IMR-90 (cell line): ENCODE measurements at regions not wholly inside any gene's neighbourhood (a gene's known extent, or its start where the extent isn't known, plus 50 kb on each side); places are given as distances from the start of the nearest gene placed in this dataset.
A peak's percentile ranks its signal among the peaks of the same experiment; 100 is the strongest.

Experiments used
- ATAC-seq: fragments of 200-7000 bp; cut with Tn5 transposase; 2 replicates; pipeline ENCODE4 v1.9.1; 2020; ENCODE audit warnings: low read depth, mild to moderate bottlenecking, moderate library complexity
- BruUV-seq: library from RNA; stranded (reverse); fragments of 400-500 nt; replicated peaks from 2 replicates; lab custom pipeline; 2021; lab: Mats Ljungman, UMichigan
- CTCF ChIA-PET: fragments of 300-600 bp; formaldehyde crosslinking; extraction: SDS; loops from one replicate; lab custom pipeline; 2021; ENCODE audit warnings: antibody characterized with exemption; lab: Yijun Ruan, JAX
- POLR2A ChIA-PET: fragments of 300-600 bp; sonication (Branson Sonifier 250); formaldehyde crosslinking; loops from one replicate; lab custom pipeline; 2022; ENCODE audit warnings: antibody characterized with exemption; ENCODE audit not compliant: unreplicated experiment; lab: Charles Lee
- DNase-seq: peaks from one replicate; pipeline ENCODE4 v3.0.0; 2013
- H2AFZ ChIP-seq: replicated peaks from 2 replicates; pipeline ENCODE3; 2013; ENCODE audit warnings: low read length, mild to moderate bottlenecking; ENCODE audit not compliant: poor library complexity
- H2AK5ac ChIP-seq: 2 replicates; pipeline ENCODE4 v1.6.1; 2013; ENCODE audit warnings: low read depth, low read length, inconsistent platforms
- H2AK9ac ChIP-seq: replicated peaks from 2 replicates; pipeline ENCODE3; 2013; ENCODE audit warnings: mild to moderate bottlenecking, low read depth, low read length, moderate library complexity; ENCODE audit not compliant: poor library complexity
- H2BK120ac ChIP-seq: 2 replicates; pipeline ENCODE4 v1.6.1; 2013; ENCODE audit warnings: low read depth, low read length, inconsistent platforms
- H2BK15ac ChIP-seq: 3 replicates; pipeline ENCODE4 v1.6.1; 2013; ENCODE audit warnings: low read depth, low read length, inconsistent platforms
- H2BK20ac ChIP-seq: 2 replicates; pipeline ENCODE4 v1.6.1; 2013; ENCODE audit warnings: low read depth, mild to moderate bottlenecking, inconsistent platforms, low read length, moderate library complexity
- H2BK5ac ChIP-seq: 2 replicates; pipeline ENCODE4 v1.6.1; 2013; ENCODE audit warnings: mild to moderate bottlenecking, low read depth, low read length, inconsistent platforms; ENCODE audit not compliant: poor library complexity, severe bottlenecking
- H3K14ac ChIP-seq: replicated peaks from 2 replicates; pipeline ENCODE4 v1.6.1; 2013; ENCODE audit warnings: low read depth, low read length, inconsistent platforms
- H3K18ac ChIP-seq: 2 replicates; pipeline ENCODE4 v1.6.1; 2013; ENCODE audit warnings: low read depth, low read length, control low read depth
- H3K23ac ChIP-seq: 2 replicates; pipeline ENCODE4 v1.6.1; 2013; ENCODE audit warnings: low read depth, low read length, inconsistent platforms
- H3K27ac ChIP-seq: 2 replicates; pipeline ENCODE4 v1.5.1; 2013; ENCODE audit warnings: mild to moderate bottlenecking, control low read depth, low read length; ENCODE audit not compliant: insufficient read depth
- H3K27me3 ChIP-seq: 2 replicates; pipeline ENCODE4 v1.6.1; 2013; ENCODE audit warnings: low read length; ENCODE audit not compliant: control insufficient read depth, insufficient read depth
- H3K36me3 ChIP-seq: 2 replicates; pipeline ENCODE4 v1.6.1; 2013; ENCODE audit warnings: low read length, mixed read lengths; ENCODE audit not compliant: control insufficient read depth, insufficient read depth
- H3K4ac ChIP-seq: 2 replicates; pipeline ENCODE4 v1.6.1; 2013; ENCODE audit warnings: low read depth, low read length, inconsistent platforms
- H3K4me1 ChIP-seq: 2 replicates; pipeline ENCODE4 v1.6.1; 2013; ENCODE audit warnings: low read length, mixed read lengths; ENCODE audit not compliant: control insufficient read depth, insufficient read depth
- H3K4me2 ChIP-seq: 2 replicates; pipeline ENCODE4 v1.6.1; 2013; ENCODE audit warnings: low read depth, mild to moderate bottlenecking, control low read depth, low read length, moderate library complexity
- H3K4me3 ChIP-seq: 2 replicates; pipeline ENCODE4 v1.5.1; 2013; ENCODE audit warnings: low read depth, mild to moderate bottlenecking, control low read depth, low read length, moderate library complexity; ENCODE audit not compliant: insufficient read depth
- H3K56ac ChIP-seq: 2 replicates; pipeline ENCODE4 v1.6.1; 2013; ENCODE audit warnings: low read length, inconsistent platforms; ENCODE audit not compliant: insufficient read depth; ENCODE audit errors: extremely low read depth
- H3K79me1 ChIP-seq, 2 experiments: 2 replicates each; pipeline ENCODE4 v1.6.1; 2013; ENCODE audit warnings: low read length in 2 of 2, inconsistent platforms in 1 of 2, low read depth in 1 of 2
- H3K9ac ChIP-seq: 2 replicates; pipeline ENCODE4 v1.6.1; 2013; ENCODE audit warnings: low read depth, low read length, control low read depth
- H3K9me1 ChIP-seq: 2 replicates; pipeline ENCODE4 v1.6.1; 2013; ENCODE audit warnings: low read length, inconsistent platforms; ENCODE audit not compliant: insufficient read depth
- H3K9me3 ChIP-seq: 2 replicates; pipeline ENCODE4 v1.6.1; 2013; ENCODE audit warnings: low read length; ENCODE audit not compliant: control insufficient read depth, insufficient read depth
- H4K20me1 ChIP-seq: 2 replicates; pipeline ENCODE4 v1.6.1; 2013; ENCODE audit warnings: low read length, inconsistent platforms; ENCODE audit not compliant: insufficient read depth
- H4K5ac ChIP-seq: 2 replicates; pipeline ENCODE4 v1.6.1; 2013; ENCODE audit warnings: mild to moderate bottlenecking, low read depth, low read length, control low read depth
- H4K8ac ChIP-seq, 2 experiments: 2 replicates each; pipeline ENCODE4 v1.6.1; 2013; ENCODE audit warnings: low read depth in 2 of 2, low read length in 2 of 2, control low read depth in 1 of 2, inconsistent platforms in 1 of 2
- H4K91ac ChIP-seq: 2 replicates; pipeline ENCODE4 v1.6.1; 2013; ENCODE audit warnings: low read depth, low read length, inconsistent platforms; ENCODE audit not compliant: insufficient read depth
- CEBPB ChIP-seq: IDR thresholded peaks from 2 replicates; pipeline ENCODE4 v1.6.1; 2012; ENCODE audit warnings: low read depth, low read length, improper control_type of control experiment
- FOS ChIP-seq: fragments of 150-350 bp; IDR thresholded peaks from 2 replicates; pipeline ENCODE4 v1.6.1; 2016; ENCODE audit warnings: low read depth, low read length
- MAZ ChIP-seq: IDR thresholded peaks from 2 replicates; pipeline ENCODE4 v1.6.1; 2012; ENCODE audit warnings: low read depth, mild to moderate bottlenecking, low read length, improper control_type of control experiment, moderate library complexity, borderline replicate concordance
- NFE2L2 ChIP-seq: fragments of 150-350 bp; IDR thresholded peaks from 2 replicates; pipeline ENCODE4 v1.6.1; 2016; ENCODE audit warnings: low read depth, mild to moderate bottlenecking, low read length
- RCOR1 ChIP-seq: IDR thresholded peaks from 2 replicates; pipeline ENCODE4 v1.6.1; 2012; ENCODE audit warnings: mild to moderate bottlenecking, low read length, improper control_type of control experiment; ENCODE audit not compliant: insufficient replicate concordance
- RFX5 ChIP-seq: IDR thresholded peaks from 2 replicates; pipeline ENCODE4 v1.8.0; 2012; ENCODE audit warnings: low read depth, mild to moderate bottlenecking, low read length, moderate library complexity
- SMC3 ChIP-seq: fragments of 150-350 bp; IDR thresholded peaks from 2 replicates; pipeline ENCODE4 v1.6.1; 2016; ENCODE audit warnings: low read depth, mild to moderate bottlenecking, antibody characterized with exemption, low read length, moderate library complexity
- USF2 ChIP-seq: fragments of 150-350 bp; IDR thresholded peaks from 2 replicates; pipeline ENCODE4 v1.6.1; 2017; ENCODE audit warnings: mild to moderate bottlenecking, antibody characterized with exemption, low read length, low read depth
- WGBS, 2 experiments: methylation state at CpG; one replicate each; pipeline versions ENCODE4 v1.1.5 to v1.1.7; 2013; ENCODE audit warnings: missing lambda C conversion rate in 2 of 2; ENCODE audit not compliant: insufficient read length in 1 of 2; ENCODE audit errors: extremely low coverage in 2 of 2; 5-methylcytosine and 5-hydroxymethylcytosine counted together
- dilution Hi-C: fragments of 300-500 bp; cut with HindIII; formaldehyde crosslinking; loops from one replicate; pipeline ENCODE4 v1.14.3; 2018; ENCODE audit warnings: low sequenced_read_pairs; ENCODE audit not compliant: unreplicated experiment
- in situ Hi-C: fragments of 300-500 bp; cut with MboI; formaldehyde crosslinking; loops from 3 replicates; pipeline ENCODE4 v1.14.3; 2019; ENCODE audit warnings: low sequenced_read_pairs, inconsistent platforms, mixed read lengths
- intact Hi-C: fragments of 100-400 bp; cut with micrococcal nuclease; formaldehyde crosslinking; loops from 2 replicates; pipeline ENCODE4 v1.10.0; 2022

GRCh38 chr2:145569108-145569507 lies 1049.2 kb upstream of the ZEB2 start:
- Histone ChIP-seq H3K4me3 (no peak overlapping the region), H3K56ac (no peak overlapping the region), H4K20me1 (no peaks in the 10 kb centered on the region), H2BK5ac (no peak overlapping the region), H2AFZ (no peak overlapping the region), H2BK120ac (no peak overlapping the region), H3K9ac (no peak overlapping the region), H3K9me3 (no peaks in the 10 kb centered on the region), H3K27ac (no peak overlapping the region), H3K79me1 (no peaks in the 10 kb centered on the region), H3K18ac (no peak overlapping the region), H3K4me2 (no peak overlapping the region), H4K5ac (no peak overlapping the region), H3K9me1 (no peaks in the 10 kb centered on the region), H4K8ac (no peak overlapping the region), H3K23ac (no peak overlapping the region), H3K14ac (no peak overlapping the region), H3K27me3 (no peaks in the 10 kb centered on the region), H2AK9ac (no peak overlapping the region), H2AK5ac (no peak overlapping the region), H2BK15ac (no peak overlapping the region), H2BK20ac (no peak overlapping the region), H3K4ac (no peak overlapping the region), H4K91ac (no peak overlapping the region), H3K36me3 (no peaks in the 10 kb centered on the region), H3K4me1 (no peaks in the 10 kb centered on the region)
- CTCF ChIA-PET, result interaction anchor here (1.1 kb wide), 1 partner anchor 184 kb away, joined by 3 read pairs; no protein-coding TSS in a partner anchor
- intact Hi-C loops, result no loop called here
- POLR2A ChIA-PET, result no interaction called here
- ATAC-seq, result no peak
- no CpG with 5 or more reads among the region's 2 CpGs for WGBS, 2 experiments
- no peak for TF ChIP-seq RFX5
- no peak for TF ChIP-seq RCOR1
- no peak for TF ChIP-seq CEBPB
- TF ChIP-seq NFE2L2, result peak; percentile 50
- no peak for TF ChIP-seq FOS
- TF ChIP-seq USF2, result no peak
- TF ChIP-seq MAZ, result no peak
- no peak for TF ChIP-seq SMC3
- in situ Hi-C loops, result no loop called here
- DNase-seq, result peak; percentile 39
- dilution Hi-C loops, result no loop called here
- no TSS peak for BruUV-seq
